Mesenchymal stem cell (in vitro differentiated cells and primary cell): ENCODE measurements at regions not wholly inside any gene's neighbourhood (a gene's known extent, or its start where the extent isn't known, plus 50 kb on each side); places are given as distances from the start of the nearest gene placed in this dataset.
A peak's percentile ranks its signal among the peaks of the same experiment; 100 is the strongest.

Experiments
- DNase-seq: peaks from one replicate; pipeline ENCODE4 v3.0.0-alpha.2; 2013
- H2AFZ ChIP-seq: one replicate; pipeline ENCODE4 v1.6.1; 2013; ENCODE audit warnings: low read depth, mild to moderate bottlenecking, control low read depth, inconsistent platforms, low read length, moderate library complexity
- H2AK5ac ChIP-seq: 2 replicates; pipeline ENCODE4 v1.6.1; 2013; ENCODE audit warnings: low read length, moderate library complexity, mild to moderate bottlenecking, inconsistent platforms; ENCODE audit not compliant: severe bottlenecking
- H2BK120ac ChIP-seq: one replicate; pipeline ENCODE4 v1.6.1; 2013; ENCODE audit warnings: low read depth, mild to moderate bottlenecking, inconsistent platforms, low read length, moderate library complexity
- H2BK12ac ChIP-seq, 2 experiments: one replicate each; pipeline ENCODE4 v1.6.1; 2013; ENCODE audit warnings: inconsistent platforms in 2 of 2, low read length in 2 of 2, mild to moderate bottlenecking in 2 of 2, moderate library complexity in 2 of 2, control low read depth in 1 of 2
- H2BK15ac ChIP-seq: one replicate; pipeline ENCODE4 v1.6.1; 2013; ENCODE audit warnings: mild to moderate bottlenecking, low read depth, inconsistent platforms; ENCODE audit not compliant: poor library complexity, severe bottlenecking
- H2BK5ac ChIP-seq: 2 replicates; pipeline ENCODE4 v1.6.1; 2013; ENCODE audit warnings: low read depth, mild to moderate bottlenecking, low read length, control low read depth, inconsistent platforms; ENCODE audit not compliant: poor library complexity, severe bottlenecking
- H3K14ac ChIP-seq, 2 experiments: one replicate each; pipeline ENCODE4 v1.6.1; 2013; ENCODE audit warnings: inconsistent platforms in 2 of 2, low read length in 2 of 2, control low read depth in 1 of 2, mild to moderate bottlenecking in 1 of 2, moderate library complexity in 1 of 2
- H3K18ac ChIP-seq, 2 experiments: one replicate each; pipeline ENCODE4 v1.6.1; 2013; ENCODE audit warnings: inconsistent platforms in 2 of 2, low read length in 2 of 2, control low read depth in 1 of 2, low read depth in 1 of 2, mild to moderate bottlenecking in 1 of 2
- H3K23ac ChIP-seq, 2 experiments: one replicate each; pipeline ENCODE4 v1.6.1; 2013; ENCODE audit warnings: inconsistent platforms in 2 of 2, low read length in 2 of 2, mild to moderate bottlenecking in 2 of 2, moderate library complexity in 2 of 2, control low read depth in 1 of 2
- H3K27ac ChIP-seq: 2 replicates; pipeline ENCODE4 v1.5.1; 2013; ENCODE audit warnings: mild to moderate bottlenecking, moderate library complexity, low read length, control low read depth, inconsistent platforms; ENCODE audit not compliant: poor library complexity, severe bottlenecking
- H3K27me3 ChIP-seq, 2 experiments: 2 replicates each; pipeline versions ENCODE4 v1.6.1 to v1.7.0; 2013; ENCODE audit warnings: low read length in 2 of 2, mild to moderate bottlenecking in 2 of 2, moderate library complexity in 2 of 2, control low read depth in 1 of 2, inconsistent platforms in 1 of 2; ENCODE audit not compliant: control insufficient read depth in 1 of 2, insufficient read depth in 1 of 2
- H3K36me3 ChIP-seq, 2 experiments: 2 replicates each; pipeline versions ENCODE4 v1.6.1 to v1.7.0; 2013; ENCODE audit warnings: low read length in 2 of 2, control low read depth in 1 of 2, inconsistent platforms in 1 of 2, low read depth in 1 of 2, mild to moderate bottlenecking in 1 of 2; ENCODE audit not compliant: insufficient read depth in 2 of 2, control insufficient read depth in 1 of 2
- H3K4ac ChIP-seq, 2 experiments: one replicate each; pipeline ENCODE4 v1.6.1; 2013; ENCODE audit warnings: inconsistent platforms in 2 of 2, low read length in 2 of 2, mild to moderate bottlenecking in 2 of 2, moderate library complexity in 2 of 2, control low read depth in 1 of 2, low read depth in 1 of 2
- H3K4me1 ChIP-seq: 2 replicates; pipeline ENCODE4 v1.6.1; 2013; ENCODE audit warnings: low read depth, low read length, control low read depth; ENCODE audit not compliant: control insufficient read depth, insufficient read depth
- H3K4me2 ChIP-seq: 2 replicates; pipeline ENCODE4 v1.6.1; 2013; ENCODE audit warnings: low read length, mild to moderate bottlenecking, inconsistent platforms; ENCODE audit not compliant: poor library complexity, severe bottlenecking
- H3K4me3 ChIP-seq, 2 experiments: 2 replicates each; pipeline versions ENCODE4 v1.5.1 to v1.7.0; 2013; ENCODE audit warnings: low read length in 2 of 2, mild to moderate bottlenecking in 2 of 2, control low read depth in 1 of 2, low read depth in 1 of 2; ENCODE audit not compliant: insufficient read depth in 1 of 2
- H3K79me1 ChIP-seq: replicated peaks from 2 replicates; pipeline ENCODE4 v1.6.1; 2013; ENCODE audit warnings: mild to moderate bottlenecking, control low read depth, low read length, inconsistent platforms; ENCODE audit not compliant: poor library complexity, severe bottlenecking
- H3K9ac ChIP-seq: 2 replicates; pipeline ENCODE4 v1.7.0; 2013; ENCODE audit warnings: mild to moderate bottlenecking, low read length, moderate library complexity
- H3K9me3 ChIP-seq: 2 replicates; pipeline ENCODE4 v1.7.0; 2013; ENCODE audit warnings: mild to moderate bottlenecking, low read length; ENCODE audit not compliant: control insufficient read depth
- H4K8ac ChIP-seq: one replicate; pipeline ENCODE4 v1.6.1; 2013; ENCODE audit warnings: inconsistent platforms, mild to moderate bottlenecking, low read length, moderate library complexity
- H4K91ac ChIP-seq: one replicate; pipeline ENCODE4 v1.6.1; 2013; ENCODE audit warnings: mild to moderate bottlenecking, low read length, inconsistent platforms
- WGBS: methylation state at CpG from one replicate; pipeline ENCODE4 v1.1.7; 2013; ENCODE audit warnings: mixed read lengths; 5-methylcytosine and 5-hydroxymethylcytosine counted together

- no peak overlapping the region for H3K27ac ChIP-seq
- H2BK120ac ChIP-seq, result no peak overlapping the region
- H3K18ac ChIP-seq, result no peak overlapping the region
- H2BK5ac ChIP-seq, result no peak overlapping the region
- H2AK5ac ChIP-seq, result no peak overlapping the region
- no CpG with 5 or more reads among the region's 2 CpGs for WGBS
- no peak overlapping the region for H3K23ac ChIP-seq
- no peaks in the 10 kb centered on the region for H3K4me1 ChIP-seq
- no peak for DNase-seq
- no peak overlapping the region for H3K9ac ChIP-seq
- H4K91ac ChIP-seq, result no peak overlapping the region
- H3K4ac ChIP-seq, result no peak overlapping the region
- H3K27me3 ChIP-seq, result no peaks in the 10 kb centered on the region
- no peak overlapping the region for H2BK15ac ChIP-seq
- H3K79me1 ChIP-seq, result no peaks in the 10 kb centered on the region
- no peak overlapping the region for H4K8ac ChIP-seq
- no peaks in the 10 kb centered on the region for H3K36me3 ChIP-seq
- no peak overlapping the region for H3K4me2 ChIP-seq
- H2AFZ ChIP-seq, result no peak overlapping the region
- H2BK12ac ChIP-seq, result no peak overlapping the region
- no peak overlapping the region for H3K14ac ChIP-seq
- H3K4me3 ChIP-seq, result no peak overlapping the region
- H3K9me3 ChIP-seq, result no peaks in the 10 kb centered on the region
Observed at GRCh38 chr14:44640416-44640815, 133.3 kb upstream of the FSCB start.

- DNase-seq, result peak; percentile 31
- H2AK5ac ChIP-seq, result no peak overlapping the region
- no peak overlapping the region for H2BK5ac ChIP-seq
- no peak overlapping the region for H3K9ac ChIP-seq
- no peaks in the 10 kb centered on the region for H3K79me1 ChIP-seq
- no peak overlapping the region for H3K4me3 ChIP-seq
- no peaks in the 10 kb centered on the region for H3K4me1 ChIP-seq
- no peak overlapping the region for H2AFZ ChIP-seq
- H3K14ac ChIP-seq, result no peak overlapping the region
- H3K27me3 ChIP-seq, result no peaks in the 10 kb centered on the region
- no peak overlapping the region for H2BK120ac ChIP-seq
- H3K4me2 ChIP-seq, result no peak overlapping the region
- H3K23ac ChIP-seq, result no peak overlapping the region
- no peaks in the 10 kb centered on the region for H3K36me3 ChIP-seq
- H4K91ac ChIP-seq, result no peak overlapping the region
- no peak overlapping the region for H3K4ac ChIP-seq
- no peak overlapping the region for H3K27ac ChIP-seq
- H3K9me3 ChIP-seq, result no peaks in the 10 kb centered on the region
- no peak overlapping the region for H2BK15ac ChIP-seq
- H4K8ac ChIP-seq, result no peak overlapping the region
- H2BK12ac ChIP-seq, result no peak overlapping the region
- WGBS, result 28% methylated on average over 1 of the region's 5 CpGs
- no peak overlapping the region for H3K18ac ChIP-seq
Observed at GRCh38 chr14:44639781-44640385, 132.8 kb upstream of the FSCB start.

DNA sequence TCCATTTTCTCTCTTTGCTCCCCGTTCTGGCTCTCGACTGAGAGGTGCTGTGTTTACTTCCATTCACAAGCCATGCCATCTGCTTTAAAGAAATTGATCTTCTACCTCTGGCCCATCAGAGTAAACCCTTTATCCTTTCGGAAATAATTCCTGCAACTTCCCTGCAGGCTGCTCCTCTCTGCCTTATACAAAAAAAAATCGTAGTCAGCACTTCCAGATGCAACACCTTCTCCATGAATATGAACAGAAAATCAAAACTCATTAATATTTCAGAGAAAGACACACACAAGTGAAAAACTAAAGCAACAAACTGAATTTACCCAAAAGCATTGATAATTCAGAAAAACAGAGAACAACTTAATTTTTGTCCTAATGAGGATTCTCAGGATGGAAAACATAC, 127.6 kb upstream of the FSCB start:
- H4K91ac ChIP-seq, result no peak overlapping the region
- H3K79me1 ChIP-seq, result no peaks in the 10 kb centered on the region
- no peak overlapping the region for H3K18ac ChIP-seq
- no peak overlapping the region for H3K27ac ChIP-seq
- no peaks in the 10 kb centered on the region for H3K27me3 ChIP-seq
- no peak overlapping the region for H2AK5ac ChIP-seq
- H3K4me1 ChIP-seq, result no peaks in the 10 kb centered on the region
- H3K23ac ChIP-seq, result no peak overlapping the region
- H3K4me3 ChIP-seq, result no peak overlapping the region
- H2BK5ac ChIP-seq, result no peak overlapping the region
- H3K14ac ChIP-seq, result no peak overlapping the region
- 77% methylated on average over 4 of the region's 4 CpGs for WGBS
- H2BK15ac ChIP-seq, result no peak overlapping the region
- DNase-seq, result no peak
- H3K36me3 ChIP-seq, result no peaks in the 10 kb centered on the region
- no peak overlapping the region for H4K8ac ChIP-seq
- H3K4ac ChIP-seq, result no peak overlapping the region
- H3K4me2 ChIP-seq, result no peak overlapping the region
- no peak overlapping the region for H3K9ac ChIP-seq
- H2BK12ac ChIP-seq, result no peak overlapping the region
- no peak overlapping the region for H2BK120ac ChIP-seq
- H3K9me3 ChIP-seq, result no peaks in the 10 kb centered on the region
- H2AFZ ChIP-seq, result no peak overlapping the region

DNA sequence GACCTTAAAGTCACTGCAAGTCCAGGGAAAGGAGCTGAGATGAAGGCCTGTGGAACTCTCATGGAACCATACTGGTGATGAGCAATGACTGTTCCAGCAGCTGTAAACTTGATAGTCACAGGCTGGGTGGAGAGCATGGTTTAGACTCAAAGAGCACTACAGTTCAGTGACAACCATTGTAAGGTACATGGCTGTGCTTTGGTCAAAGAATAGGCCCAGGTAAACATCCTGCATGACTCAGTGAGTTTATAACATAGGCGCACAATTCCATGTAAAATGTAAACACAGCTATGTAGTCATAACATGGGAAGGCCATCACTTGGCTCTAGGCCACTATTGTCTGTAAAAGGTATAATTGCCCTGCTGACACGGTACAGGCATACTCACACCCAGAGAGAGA, 119.3 kb upstream of the FSCB start:
- Histone ChIP-seq H2AFZ (no peak overlapping the region), H2BK12ac (peak overlapping the region in 1 of 2 experiments; percentile 4), H3K4me3 (no peak overlapping the region), H3K18ac (no peak overlapping the region), H2BK120ac (no peak overlapping the region), H3K4ac (no peak overlapping the region), H3K23ac (no peak overlapping the region), H3K14ac (peak overlapping the region in 1 of 2 experiments; percentile 44), H4K8ac (no peak overlapping the region), H2BK15ac (no peak overlapping the region), H3K27ac (no peak overlapping the region), H3K9me3 (no peaks in the 10 kb centered on the region), H2AK5ac (no peak overlapping the region), H3K9ac (no peak overlapping the region), H3K27me3 (no peaks in the 10 kb centered on the region), H3K4me2 (no peak overlapping the region), H2BK5ac (no peak overlapping the region), H3K79me1 (no peaks in the 10 kb centered on the region), H3K4me1 (no peaks in the 10 kb centered on the region), H4K91ac (no peak overlapping the region), H3K36me3 (no peaks in the 10 kb centered on the region)
- 64% methylated on average over 2 of the region's 2 CpGs for WGBS
- no peak for DNase-seq
